Endothelial cell of umbilical vein (primary cell): ENCODE measurements at regions not wholly inside any gene's neighbourhood (a gene's known extent, or its start where the extent isn't known, plus 50 kb on each side); places are given as distances from the start of the nearest gene placed in this dataset.

Source experiments
- CTCF ChIP-seq, 2 donors: IDR thresholded peaks; 1 replicate in 1 of 2; 2 replicates in 1 of 2; pipeline ENCODE4 v1.5.1; 2011; ENCODE audit warnings: low read length in 2 of 2, mild to moderate bottlenecking in 2 of 2, moderate library complexity in 2 of 2, control low read depth in 1 of 2, inconsistent platforms in 1 of 2, low read depth in 1 of 2; ENCODE audit not compliant: insufficient read depth in 1 of 2; ENCODE audit errors: extremely low read depth in 1 of 2
- EZH2 ChIP-seq: IDR thresholded peaks from 2 replicates; pipeline ENCODE4 v1.6.1; 2012; ENCODE audit warnings: borderline replicate concordance, low read depth, mild to moderate bottlenecking, moderate library complexity, low read length, inconsistent platforms; ENCODE audit not compliant: severe bottlenecking
- POLR2A ChIP-seq: IDR thresholded peaks from 2 replicates; pipeline ENCODE4 v1.6.1; 2012; ENCODE audit warnings: low read depth, mild to moderate bottlenecking, control low read depth, low read length

GRCh38 chr1:181392133-181392532 lies 91.2 kb upstream of the CACNA1E start:
- TF ChIP-seq CTCF (IDR thresholded peaks at IDR 0.05; ENCODE audit: extremely low read depth in 1 of 2, insufficient read depth in 1 of 2, low read depth in 1 of 2, low read length in 2 of 2) (no peak), POLR2A (no peak), EZH2 (no peak)
